Cardiac fibroblast (primary cell): ENCODE measurements at regions not wholly inside any gene's neighbourhood (a gene's known extent, or its start where the extent isn't known, plus 50 kb on each side); places are given as distances from the start of the nearest gene placed in this dataset.
"Not testable (repeated sequence)": the region's sequence is repeated elsewhere in the genome, so short reads cannot be mapped to it uniquely, and the experiment has no call there.

Experiments
- DNase-seq, 2 donors: peaks; one replicate each; pipeline versions ENCODE4 v3.0.0 to v3.0.0-alpha.2; 2010; ENCODE audit warnings: low read depth in 2 of 2
- H3K4me3 ChIP-seq, 2 donors: replicated peaks in 1 of 2; 1 replicate in 1 of 2; 2 replicates in 1 of 2; pipeline ENCODE4 v1.5.1; 2011; ENCODE audit warnings: low read depth in 2 of 2, low read length in 2 of 2, mild to moderate bottlenecking in 2 of 2, moderate library complexity in 1 of 2
- TF ChIP-seq, protein P1 (sequence below): IDR thresholded peaks from one replicate; pipeline ENCODE4 v1.5.1; 2011; ENCODE audit warnings: low read depth, mild to moderate bottlenecking, low read length, inconsistent platforms

DNA sequence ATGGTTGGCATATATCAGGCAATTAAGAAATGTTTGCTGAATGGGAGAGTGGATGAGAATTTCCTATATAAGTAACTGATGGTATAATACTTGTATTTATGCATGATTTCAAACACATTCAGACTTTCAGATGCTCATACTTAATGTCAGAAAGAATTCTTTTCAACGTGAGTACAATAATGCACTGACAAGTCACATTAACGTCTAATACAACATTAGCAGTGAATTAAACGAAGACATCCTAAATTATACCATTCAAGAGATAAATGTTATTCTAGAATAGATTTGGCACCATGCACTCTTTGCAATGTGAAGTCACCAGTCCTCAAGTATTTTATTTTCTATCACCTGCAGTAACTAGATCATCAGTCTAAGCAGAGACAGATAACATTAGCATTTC is 712.9 kb downstream of the TLE1 start:
- DNase-seq, result no peak
- no peak overlapping the region for H3K4me3 ChIP-seq
- TF ChIP-seq, protein P1, sequence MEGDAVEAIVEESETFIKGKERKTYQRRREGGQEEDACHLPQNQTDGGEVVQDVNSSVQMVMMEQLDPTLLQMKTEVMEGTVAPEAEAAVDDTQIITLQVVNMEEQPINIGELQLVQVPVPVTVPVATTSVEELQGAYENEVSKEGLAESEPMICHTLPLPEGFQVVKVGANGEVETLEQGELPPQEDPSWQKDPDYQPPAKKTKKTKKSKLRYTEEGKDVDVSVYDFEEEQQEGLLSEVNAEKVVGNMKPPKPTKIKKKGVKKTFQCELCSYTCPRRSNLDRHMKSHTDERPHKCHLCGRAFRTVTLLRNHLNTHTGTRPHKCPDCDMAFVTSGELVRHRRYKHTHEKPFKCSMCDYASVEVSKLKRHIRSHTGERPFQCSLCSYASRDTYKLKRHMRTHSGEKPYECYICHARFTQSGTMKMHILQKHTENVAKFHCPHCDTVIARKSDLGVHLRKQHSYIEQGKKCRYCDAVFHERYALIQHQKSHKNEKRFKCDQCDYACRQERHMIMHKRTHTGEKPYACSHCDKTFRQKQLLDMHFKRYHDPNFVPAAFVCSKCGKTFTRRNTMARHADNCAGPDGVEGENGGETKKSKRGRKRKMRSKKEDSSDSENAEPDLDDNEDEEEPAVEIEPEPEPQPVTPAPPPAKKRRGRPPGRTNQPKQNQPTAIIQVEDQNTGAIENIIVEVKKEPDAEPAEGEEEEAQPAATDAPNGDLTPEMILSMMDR, result no peak

DNA sequence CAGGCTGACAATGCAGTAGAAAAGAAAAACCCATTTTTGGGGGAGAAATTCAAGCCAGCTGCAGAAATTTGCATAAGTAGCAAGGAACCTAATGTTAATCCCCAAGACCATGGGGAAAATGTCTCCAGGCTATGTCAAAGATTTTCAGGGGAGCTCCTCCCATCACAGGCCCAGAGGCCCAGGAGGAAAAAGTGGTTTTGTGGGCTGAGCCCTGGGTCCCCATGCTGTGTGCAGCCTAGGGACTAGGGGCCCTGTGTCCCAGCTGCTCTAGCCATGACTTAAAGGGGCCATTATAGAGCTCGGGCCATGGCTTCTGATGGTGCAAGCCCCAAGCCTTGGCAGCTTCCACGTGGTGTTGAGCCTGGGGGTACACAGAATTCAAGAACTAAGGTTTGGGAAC is 719.0 kb downstream of the TLE1 start:
- not testable (repeated sequence) for DNase-seq, H3K4me3 ChIP-seq

DNA sequence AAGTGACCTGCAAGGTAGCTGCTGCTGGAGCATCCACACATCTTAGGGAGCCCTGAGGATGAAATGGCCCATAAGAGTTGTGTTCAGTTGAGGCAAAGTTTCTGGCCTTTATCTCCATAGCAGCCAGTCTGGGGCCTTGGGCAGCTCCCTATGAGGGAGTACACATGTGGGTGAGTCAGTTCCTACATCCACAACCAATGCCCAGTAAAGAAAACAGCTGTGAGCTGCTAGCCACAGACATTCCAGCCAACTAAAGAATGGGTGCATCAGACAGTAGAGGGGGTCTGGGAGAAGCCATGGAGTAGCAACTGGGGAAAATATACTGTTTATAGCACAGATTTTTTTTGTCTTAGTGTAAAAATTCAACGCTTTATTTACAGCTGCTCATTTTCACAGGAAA is 720.7 kb downstream of the TLE1 start:
- peak; percentile 21 to 87 for DNase-seq
- TF ChIP-seq, protein P1, result no peak
- H3K4me3 ChIP-seq, result no peak overlapping the region

DNA sequence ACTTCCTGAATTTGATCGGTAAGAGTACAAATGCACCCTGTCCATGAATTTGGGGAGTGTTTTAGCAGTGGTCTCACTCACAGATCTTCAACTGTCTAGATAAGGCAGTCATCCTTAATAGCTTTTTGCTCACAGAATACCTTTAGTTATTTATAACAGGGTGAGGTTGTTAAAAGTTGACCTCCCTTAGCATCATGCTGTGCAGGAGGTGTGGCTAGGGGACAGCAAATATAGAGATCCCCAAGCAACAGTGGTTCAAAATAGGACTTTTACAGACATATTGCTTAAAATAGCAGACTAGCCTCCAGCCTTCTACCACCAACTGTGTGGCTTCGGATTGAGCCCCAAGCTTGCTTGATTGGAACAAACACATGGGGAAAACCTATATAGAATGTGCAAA is 724.4 kb downstream of the TLE1 start:
- TF ChIP-seq, protein P1, result no peak
- no peak for DNase-seq

DNA sequence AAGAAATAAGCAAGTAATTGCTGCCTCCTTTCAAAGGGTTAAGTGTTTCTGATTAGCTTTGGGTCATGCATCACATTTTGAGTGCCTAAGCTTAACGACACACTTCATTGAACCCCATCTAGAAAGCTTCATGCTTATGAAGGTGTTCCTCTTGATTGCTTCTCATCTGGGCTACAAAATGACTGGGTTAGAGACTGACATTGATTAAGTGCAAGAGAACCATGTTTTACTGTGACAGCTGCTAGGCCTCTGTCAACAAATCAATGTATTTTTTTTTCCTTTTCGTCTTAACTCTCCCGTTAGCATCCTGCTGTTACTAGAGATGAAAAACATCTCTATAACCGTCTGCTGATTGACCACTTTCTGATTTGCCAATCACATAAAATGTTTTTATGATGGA is 725.0 kb downstream of the TLE1 start:
- no peak for DNase-seq
- TF ChIP-seq, protein P1, result no peak
- H3K4me3 ChIP-seq, result no peak overlapping the region

More for the DNA sequence above, 724.4 kb downstream of the TLE1 start:
- H3K4me3 ChIP-seq, result no peak overlapping the region

DNA sequence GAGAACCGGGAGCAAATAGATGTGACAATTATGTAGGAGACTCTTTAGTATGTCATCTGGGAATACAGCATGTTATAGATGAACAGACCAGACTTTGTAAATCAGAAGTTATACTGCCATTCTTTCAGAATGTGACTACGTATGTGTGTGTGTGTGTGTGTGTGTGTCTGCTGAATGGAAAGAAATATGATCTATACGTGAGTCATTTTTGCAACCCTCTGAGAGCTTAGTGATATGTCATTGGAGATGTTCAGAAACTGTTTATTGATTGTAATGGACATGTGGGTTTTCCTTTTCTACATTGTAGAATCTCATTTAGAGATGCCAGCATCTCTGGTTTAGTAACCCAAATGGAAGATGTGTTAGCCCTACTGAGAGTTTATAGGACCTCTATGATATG is 731.5 kb downstream of the TLE1 start:
- peak in 1 of 2 donors; percentile 14 for DNase-seq
- H3K4me3 ChIP-seq, result no peak overlapping the region
- TF ChIP-seq, protein P1, result no peak

DNA sequence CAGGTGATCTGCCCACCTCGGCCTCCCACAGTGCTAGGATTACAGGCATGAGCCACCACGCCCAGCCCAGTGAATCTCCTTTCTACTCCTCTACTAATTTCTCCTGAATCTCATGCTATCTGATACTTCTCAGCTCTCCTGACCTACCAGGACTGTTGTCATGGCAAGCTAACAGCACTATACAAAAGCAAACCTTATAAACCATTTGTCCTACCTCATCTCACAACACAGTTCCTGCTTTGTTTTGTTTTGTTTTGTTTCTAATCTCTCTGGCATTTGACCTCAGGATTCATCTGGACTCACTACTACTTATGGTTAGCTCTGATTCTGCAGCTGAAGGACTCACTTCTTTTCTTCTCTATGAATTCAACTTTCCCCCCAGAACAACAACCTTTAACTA is 734.8 kb downstream of the TLE1 start:
- peak in 1 of 2 donors; percentile 9 for DNase-seq
- TF ChIP-seq, protein P1, result no peak
- no peak overlapping the region for H3K4me3 ChIP-seq
